ENCODE measurements at regions not wholly inside any gene's neighbourhood (a gene's known extent, or its start where the extent isn't known, plus 50 kb on each side); places are given as distances from the start of the nearest gene placed in this dataset.

DNA sequence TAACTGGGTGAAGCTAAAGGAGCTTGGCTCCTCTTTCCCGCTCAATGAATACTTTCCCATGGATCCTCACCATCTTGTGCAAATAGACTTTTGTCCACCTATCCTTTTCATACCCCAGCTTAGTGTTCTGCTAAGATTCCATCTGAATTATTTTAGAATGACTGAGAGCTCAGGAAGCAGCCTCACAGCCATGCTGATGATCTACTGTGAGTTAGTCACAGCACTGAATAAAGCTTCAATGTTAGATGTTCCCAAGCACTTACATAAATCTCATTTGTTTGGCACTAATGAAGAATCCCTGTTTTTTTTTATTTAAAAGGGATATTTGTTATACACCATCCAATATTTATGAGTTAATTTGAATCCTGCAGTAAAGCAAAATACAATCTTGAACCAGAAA, 317.6 kb upstream of the TRPC7 start:
- TF ChIP-seq, protein P1, sequence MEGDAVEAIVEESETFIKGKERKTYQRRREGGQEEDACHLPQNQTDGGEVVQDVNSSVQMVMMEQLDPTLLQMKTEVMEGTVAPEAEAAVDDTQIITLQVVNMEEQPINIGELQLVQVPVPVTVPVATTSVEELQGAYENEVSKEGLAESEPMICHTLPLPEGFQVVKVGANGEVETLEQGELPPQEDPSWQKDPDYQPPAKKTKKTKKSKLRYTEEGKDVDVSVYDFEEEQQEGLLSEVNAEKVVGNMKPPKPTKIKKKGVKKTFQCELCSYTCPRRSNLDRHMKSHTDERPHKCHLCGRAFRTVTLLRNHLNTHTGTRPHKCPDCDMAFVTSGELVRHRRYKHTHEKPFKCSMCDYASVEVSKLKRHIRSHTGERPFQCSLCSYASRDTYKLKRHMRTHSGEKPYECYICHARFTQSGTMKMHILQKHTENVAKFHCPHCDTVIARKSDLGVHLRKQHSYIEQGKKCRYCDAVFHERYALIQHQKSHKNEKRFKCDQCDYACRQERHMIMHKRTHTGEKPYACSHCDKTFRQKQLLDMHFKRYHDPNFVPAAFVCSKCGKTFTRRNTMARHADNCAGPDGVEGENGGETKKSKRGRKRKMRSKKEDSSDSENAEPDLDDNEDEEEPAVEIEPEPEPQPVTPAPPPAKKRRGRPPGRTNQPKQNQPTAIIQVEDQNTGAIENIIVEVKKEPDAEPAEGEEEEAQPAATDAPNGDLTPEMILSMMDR (IDR thresholded peaks at IDR 0.05), result no peak
- no peak for TF ChIP-seq POLR2A (IDR thresholded peaks at IDR 0.05)
